Hypothalamus (tissue), 51 donors: ENCODE measurements at regions not wholly inside any gene's neighbourhood (a gene's known extent, or its start where the extent isn't known, plus 50 kb on each side); places are given as distances from the start of the nearest gene placed in this dataset.

Source experiments
- DNase-seq, 51 donors: peaks; one replicate each; lab custom pipeline; 2025; lab: John Stamatoyannopoulos, UW

GRCh38 chr9:110041452-110041851, 166.5 kb downstream of the C9orf152 start:
- DNase-seq, result no peak

- DNase-seq, result no peak
These were observed 160.6 kb downstream of the C9orf152 start for GRCh38 chr9:110047232-110047954.

- DNase-seq, result peak in 14 of 51 donors; percentile 3 to 61 (median 13)
These were observed 160.0 kb downstream of the C9orf152 start for GRCh38 chr9:110047955-110048402.

- peak in 41 of 51 donors; percentile 11 to 78 (median 40) for DNase-seq
These were observed 159.5 kb downstream of the C9orf152 start for GRCh38 chr9:110048403-110048975.

GRCh38 chr9:110048976-110049698, 158.8 kb downstream of the C9orf152 start:
- DNase-seq, result peak in 5 of 51 donors; percentile 6 to 40 (median 23)

GRCh38 chr9:110049699-110050450, 158.1 kb downstream of the C9orf152 start:
- DNase-seq, result peak in 7 of 51 donors; percentile 3 to 30 (median 16)

GRCh38 chr9:110050925-110051355, 157.0 kb downstream of the C9orf152 start:
- DNase-seq, result no peak

GRCh38 chr9:110056062-110056461, 151.9 kb downstream of the C9orf152 start:
- no peak for DNase-seq

- peak in 10 of 51 donors; percentile 3 to 35 (median 8) for DNase-seq
These were observed 149.5 kb downstream of the C9orf152 start for GRCh38 chr9:110058304-110058953.

GRCh38 chr9:110059461-110059860, 148.5 kb downstream of the C9orf152 start:
- DNase-seq, result no peak

- no peak for DNase-seq
These were observed 143.2 kb downstream of the C9orf152 start for GRCh38 chr9:110064803-110065202.

- no peak for DNase-seq
These were observed 142.4 kb downstream of the C9orf152 start for GRCh38 chr9:110065532-110065931.

GRCh38 chr9:110066929-110067716, 140.8 kb downstream of the C9orf152 start:
- no peak for DNase-seq

- no peak for DNase-seq
These were observed 139.7 kb downstream of the C9orf152 start for GRCh38 chr9:110068212-110068611.

- no peak for DNase-seq
These were observed 138.4 kb downstream of the C9orf152 start for GRCh38 chr9:110069326-110070248.

GRCh38 chr9:110072597-110073355, 135.2 kb downstream of the C9orf152 start:
- DNase-seq, result no peak

- DNase-seq, result no peak
These were observed 134.5 kb downstream of the C9orf152 start for GRCh38 chr9:110073356-110073905.
